ENCODE measurements at regions not wholly inside any gene's neighbourhood (a gene's known extent, or its start where the extent isn't known, plus 50 kb on each side); places are given as distances from the start of the nearest gene placed in this dataset.

DNA sequence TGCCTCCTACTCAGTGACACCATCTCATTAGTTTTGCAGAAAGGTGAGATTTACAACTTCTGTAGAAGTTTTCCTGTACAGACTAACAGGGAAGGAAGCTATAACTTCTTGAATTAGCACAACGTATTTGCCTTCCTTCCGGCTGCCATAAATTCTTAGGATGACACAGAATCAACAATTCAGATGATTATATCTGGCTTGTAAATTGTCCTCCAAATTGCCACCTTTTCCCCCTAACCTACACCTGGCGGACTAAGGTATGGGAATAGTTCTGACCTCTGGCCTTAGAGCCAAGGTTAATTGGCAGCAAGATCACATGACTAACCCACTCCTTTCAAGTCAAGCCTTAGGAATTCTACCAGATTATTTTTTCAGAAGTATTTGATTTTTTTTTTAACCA is 284.3 kb downstream of the LMO4 start:
- WGBS, 2 experiments (ENCODE audit: insufficient coverage in 2 of 2): 95% methylated on average over 2 of the region's 3 CpGs; no CpG with 5 or more reads in 1 of the 2 experiments
- no peaks in the 10 kb centered on the region for H3K36me3 ChIP-seq (ENCODE audit: control insufficient read depth, insufficient read depth, low read length)
- H3K4me3 ChIP-seq (ENCODE audit: extremely low read depth, insufficient read depth, low read length, poor library complexity, severe bottlenecking): no peak overlapping the region
- H3K9me3 ChIP-seq (ENCODE audit: control insufficient read depth, low read length): no peaks in the 10 kb centered on the region
- H3K4me1 ChIP-seq (ENCODE audit: control insufficient read depth, insufficient read depth, low read length, poor library complexity, severe bottlenecking): no peaks in the 10 kb centered on the region
- H3K27ac ChIP-seq (ENCODE audit: low read depth, low read length, severe bottlenecking): no peak overlapping the region

DNA sequence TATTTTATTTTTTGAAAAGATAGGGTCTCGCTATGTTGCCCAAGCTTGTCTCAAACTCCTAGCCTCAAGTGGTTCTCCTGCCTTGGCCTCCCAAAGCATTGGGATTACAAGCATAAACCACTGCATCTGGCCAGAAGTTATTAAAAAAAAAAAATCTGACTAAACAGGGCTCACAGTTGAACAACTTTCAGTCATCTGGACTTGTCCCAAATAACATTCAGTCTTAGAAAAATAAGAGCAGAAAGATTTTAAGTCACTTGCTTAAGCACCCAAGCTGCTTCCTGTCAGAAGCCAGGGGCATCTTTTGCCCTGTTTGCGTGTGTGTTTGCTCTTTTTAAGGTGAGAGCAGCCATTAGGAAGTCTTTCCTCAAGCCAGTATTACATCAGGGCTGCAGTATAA is 286.8 kb downstream of the LMO4 start:
- Histone ChIP-seq H3K4me1 (ENCODE audit: control insufficient read depth, insufficient read depth, low read length, poor library complexity, severe bottlenecking) (no peaks in the 10 kb centered on the region), H3K9me3 (ENCODE audit: control insufficient read depth, low read length) (no peaks in the 10 kb centered on the region), H3K27ac (ENCODE audit: low read depth, low read length, severe bottlenecking) (no peak overlapping the region), H3K4me3 (ENCODE audit: extremely low read depth, insufficient read depth, low read length, poor library complexity, severe bottlenecking) (no peak overlapping the region), H3K36me3 (ENCODE audit: control insufficient read depth, insufficient read depth, low read length) (no peaks in the 10 kb centered on the region)
- WGBS, 2 experiments (ENCODE audit: insufficient coverage in 2 of 2): 94 to 100% methylated on average over 1 to 2 of the region's 2 CpGs

DNA sequence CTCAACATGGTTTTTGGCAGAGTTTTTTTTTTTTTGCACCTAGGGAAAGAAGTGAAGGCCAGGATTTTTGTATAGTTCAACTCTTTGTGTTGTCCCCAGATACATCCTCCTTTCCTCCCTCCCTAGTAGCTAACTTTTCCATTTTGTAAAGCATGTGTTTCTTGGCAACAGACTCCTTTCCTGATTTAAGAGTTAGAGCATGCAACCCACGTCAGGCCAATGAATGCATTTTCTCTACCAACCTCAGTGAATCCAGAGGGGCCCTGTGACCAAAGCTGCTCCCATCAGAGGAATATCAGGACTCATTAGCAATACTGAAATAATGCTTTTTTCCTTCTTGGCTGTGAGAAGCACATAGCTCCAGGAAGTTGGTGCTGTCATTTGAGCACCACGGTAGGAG is 287.2 kb downstream of the LMO4 start:
- Histone ChIP-seq H3K4me3 (ENCODE audit: extremely low read depth, insufficient read depth, low read length, poor library complexity, severe bottlenecking) (no peak overlapping the region), H3K9me3 (ENCODE audit: control insufficient read depth, low read length) (no peaks in the 10 kb centered on the region), H3K36me3 (ENCODE audit: control insufficient read depth, insufficient read depth, low read length) (no peaks in the 10 kb centered on the region), H3K4me1 (ENCODE audit: control insufficient read depth, insufficient read depth, low read length, poor library complexity, severe bottlenecking) (no peaks in the 10 kb centered on the region), H3K27ac (ENCODE audit: low read depth, low read length, severe bottlenecking) (no peak overlapping the region)
- 83 to 100% methylated on average over 2 of the region's 2 CpGs for whole genome bisulfite sequencing, 2 experiments (ENCODE audit: insufficient coverage in 2 of 2)

- WGBS, 2 experiments (ENCODE audit: insufficient coverage in 2 of 2): 83% methylated on average over 1 of the region's 2 CpGs; no CpG with 5 or more reads in 1 of the 2 experiments
Observed at GRCh38 chr1:87620807-87621206, 292.1 kb downstream of the LMO4 start.

DNA sequence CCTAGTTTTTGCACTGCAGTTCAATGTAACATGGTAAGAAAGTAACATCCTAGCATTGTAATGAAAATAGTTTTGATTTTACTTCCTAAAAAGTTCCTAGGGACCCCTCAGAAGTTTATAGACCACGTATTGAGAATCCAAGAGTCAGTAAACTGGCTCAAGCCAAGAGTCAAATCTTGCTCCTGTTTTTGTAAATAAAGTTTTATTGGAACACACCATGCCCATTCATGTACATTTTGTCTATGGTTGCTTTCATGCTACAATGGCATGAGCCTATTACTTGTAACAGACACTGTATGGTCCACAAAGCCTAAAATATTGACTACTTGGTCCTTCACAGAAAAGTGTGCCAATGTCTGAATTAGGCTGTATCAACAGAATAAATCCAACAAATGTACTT is 301.0 kb downstream of the LMO4 start:
- WGBS, 2 experiments (ENCODE audit: insufficient coverage in 2 of 2): no CpG with 5 or more reads among the region's 1 CpG
- Histone ChIP-seq H3K4me3 (ENCODE audit: extremely low read depth, insufficient read depth, low read length, poor library complexity, severe bottlenecking) (no peak overlapping the region), H3K27ac (ENCODE audit: low read depth, low read length, severe bottlenecking) (no peak overlapping the region), H3K4me1 (ENCODE audit: control insufficient read depth, insufficient read depth, low read length, poor library complexity, severe bottlenecking) (no peaks in the 10 kb centered on the region), H3K9me3 (ENCODE audit: control insufficient read depth, low read length) (no peaks in the 10 kb centered on the region), H3K36me3 (ENCODE audit: control insufficient read depth, insufficient read depth, low read length) (no peaks in the 10 kb centered on the region)

More at GRCh38 chr1:87620807-87621206, 292.1 kb downstream of the LMO4 start:
- Histone ChIP-seq H3K27ac (ENCODE audit: low read depth, low read length, severe bottlenecking) (no peak overlapping the region), H3K9me3 (ENCODE audit: control insufficient read depth, low read length) (no peaks in the 10 kb centered on the region), H3K4me3 (ENCODE audit: extremely low read depth, insufficient read depth, low read length, poor library complexity, severe bottlenecking) (no peak overlapping the region), H3K4me1 (ENCODE audit: control insufficient read depth, insufficient read depth, low read length, poor library complexity, severe bottlenecking) (no peaks in the 10 kb centered on the region), H3K36me3 (ENCODE audit: control insufficient read depth, insufficient read depth, low read length) (no peaks in the 10 kb centered on the region)

DNA sequence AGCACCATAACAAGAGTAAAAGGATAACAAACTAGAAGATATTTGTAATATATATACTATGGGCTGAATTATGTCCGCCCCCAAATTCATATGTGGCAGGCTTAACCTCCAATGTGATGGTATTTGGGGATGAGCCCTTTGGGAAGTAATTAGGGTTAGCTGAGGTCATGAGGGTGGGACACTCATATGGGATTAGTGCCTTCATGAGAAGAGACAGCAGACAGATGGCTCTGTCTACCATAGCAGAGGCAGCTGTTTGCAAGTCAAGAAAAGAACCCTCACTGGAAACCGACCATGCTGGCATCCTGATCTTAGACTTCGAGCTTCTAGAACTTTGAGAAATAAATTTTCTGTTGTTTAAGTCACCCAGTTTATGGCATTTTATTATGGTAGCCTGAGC is 303.6 kb downstream of the LMO4 start:
- Histone ChIP-seq H3K4me3 (ENCODE audit: extremely low read depth, insufficient read depth, low read length, poor library complexity, severe bottlenecking) (no peak overlapping the region), H3K36me3 (ENCODE audit: control insufficient read depth, insufficient read depth, low read length) (no peaks in the 10 kb centered on the region), H3K4me1 (ENCODE audit: control insufficient read depth, insufficient read depth, low read length, poor library complexity, severe bottlenecking) (no peaks in the 10 kb centered on the region), H3K27ac (ENCODE audit: low read depth, low read length, severe bottlenecking) (no peak overlapping the region), H3K9me3 (ENCODE audit: control insufficient read depth, low read length) (peaks cover 7% of the 10 kb centered on the region)
- 95% methylated on average over 3 of the region's 3 CpGs; no CpG with 5 or more reads in 1 of the 2 experiments for WGBS, 2 experiments (ENCODE audit: insufficient coverage in 2 of 2)

DNA sequence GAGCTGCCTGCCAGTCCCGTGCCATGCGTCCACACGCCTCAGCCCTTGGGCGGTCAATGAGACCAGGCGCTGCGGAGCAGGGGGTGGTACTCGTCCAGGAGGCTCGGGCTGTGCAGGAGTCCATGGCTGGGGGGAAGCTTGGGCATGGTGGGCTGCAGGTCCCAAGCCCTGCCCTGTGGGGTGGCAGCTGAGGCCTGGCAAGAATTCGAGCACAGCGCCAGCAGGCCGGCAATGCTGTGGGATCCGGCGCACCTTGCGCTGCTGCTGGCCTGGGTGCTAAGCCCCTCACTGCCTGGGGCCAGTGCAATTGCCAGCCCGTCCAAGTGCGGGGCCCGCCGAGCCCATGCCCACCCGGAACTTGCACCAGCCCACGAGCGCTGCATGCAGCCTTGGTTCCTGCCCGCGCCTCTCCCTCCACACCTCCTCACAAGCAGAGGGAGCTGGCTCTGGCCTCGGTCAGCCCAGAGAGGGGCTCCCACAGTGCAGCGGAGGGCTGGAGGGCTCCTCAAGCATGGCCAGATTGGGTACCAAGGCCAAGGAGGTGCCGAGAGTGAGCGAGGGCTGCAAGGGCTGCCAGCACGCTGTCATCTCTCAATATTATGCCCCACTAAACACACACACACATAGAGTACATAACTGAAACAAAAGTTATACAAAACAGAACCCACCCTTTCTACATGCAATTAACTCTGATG is 307.7 kb downstream of the LMO4 start:
- WGBS, 2 experiments (ENCODE audit: insufficient coverage in 2 of 2): 93 to 98% methylated on average over 17 to 21 of the region's 28 CpGs
- Histone ChIP-seq H3K4me1 (ENCODE audit: control insufficient read depth, insufficient read depth, low read length, poor library complexity, severe bottlenecking) (no peaks in the 10 kb centered on the region), H3K4me3 (ENCODE audit: extremely low read depth, insufficient read depth, low read length, poor library complexity, severe bottlenecking) (no peak overlapping the region), H3K9me3 (ENCODE audit: control insufficient read depth, low read length) (peaks cover 7% of the 10 kb centered on the region), H3K36me3 (ENCODE audit: control insufficient read depth, insufficient read depth, low read length) (no peaks in the 10 kb centered on the region), H3K27ac (ENCODE audit: low read depth, low read length, severe bottlenecking) (no peak overlapping the region)

GRCh38 chr1:87638636-87639035 is 310.0 kb downstream of the LMO4 start:
- Histone ChIP-seq H3K4me1 (ENCODE audit: control insufficient read depth, insufficient read depth, low read length, poor library complexity, severe bottlenecking) (peaks cover 15% of the 10 kb centered on the region), H3K4me3 (ENCODE audit: extremely low read depth, insufficient read depth, low read length, poor library complexity, severe bottlenecking) (no peak overlapping the region), H3K9me3 (ENCODE audit: control insufficient read depth, low read length) (peaks cover 7% of the 10 kb centered on the region), H3K36me3 (ENCODE audit: control insufficient read depth, insufficient read depth, low read length) (no peaks in the 10 kb centered on the region), H3K27ac (ENCODE audit: low read depth, low read length, severe bottlenecking) (no peak overlapping the region)

- peaks cover under 1% of the 10 kb centered on the region for H3K9me3 ChIP-seq (ENCODE audit: control insufficient read depth, low read length)
- H3K36me3 ChIP-seq (ENCODE audit: control insufficient read depth, insufficient read depth, low read length): no peaks in the 10 kb centered on the region
- 75 to 80% methylated on average over 1 to 2 of the region's 3 CpGs for WGBS, 2 experiments (ENCODE audit: insufficient coverage in 2 of 2)
- H3K4me1 ChIP-seq (ENCODE audit: control insufficient read depth, insufficient read depth, low read length, poor library complexity, severe bottlenecking): peaks cover 32% of the 10 kb centered on the region
- H3K4me3 ChIP-seq (ENCODE audit: extremely low read depth, insufficient read depth, low read length, poor library complexity, severe bottlenecking): no peak overlapping the region
- H3K27ac ChIP-seq (ENCODE audit: low read depth, low read length, severe bottlenecking): no peak overlapping the region
Observed at GRCh38 chr1:87641996-87642395, 313.3 kb downstream of the LMO4 start.

GRCh38 chr1:87642581-87643221 is 314.0 kb downstream of the LMO4 start:
- H3K27ac ChIP-seq (ENCODE audit: low read depth, low read length, severe bottlenecking): peak overlapping the region; percentile 36
- H3K4me1 ChIP-seq (ENCODE audit: control insufficient read depth, insufficient read depth, low read length, poor library complexity, severe bottlenecking): peaks cover 32% of the 10 kb centered on the region
- H3K9me3 ChIP-seq (ENCODE audit: control insufficient read depth, low read length): no peaks in the 10 kb centered on the region
- H3K36me3 ChIP-seq (ENCODE audit: control insufficient read depth, insufficient read depth, low read length): no peaks in the 10 kb centered on the region
- H3K4me3 ChIP-seq (ENCODE audit: extremely low read depth, insufficient read depth, low read length, poor library complexity, severe bottlenecking): no peak overlapping the region
- WGBS, 2 experiments (ENCODE audit: insufficient coverage in 2 of 2): 61% methylated on average over 2 of the region's 3 CpGs; no CpG with 5 or more reads in 1 of the 2 experiments

DNA sequence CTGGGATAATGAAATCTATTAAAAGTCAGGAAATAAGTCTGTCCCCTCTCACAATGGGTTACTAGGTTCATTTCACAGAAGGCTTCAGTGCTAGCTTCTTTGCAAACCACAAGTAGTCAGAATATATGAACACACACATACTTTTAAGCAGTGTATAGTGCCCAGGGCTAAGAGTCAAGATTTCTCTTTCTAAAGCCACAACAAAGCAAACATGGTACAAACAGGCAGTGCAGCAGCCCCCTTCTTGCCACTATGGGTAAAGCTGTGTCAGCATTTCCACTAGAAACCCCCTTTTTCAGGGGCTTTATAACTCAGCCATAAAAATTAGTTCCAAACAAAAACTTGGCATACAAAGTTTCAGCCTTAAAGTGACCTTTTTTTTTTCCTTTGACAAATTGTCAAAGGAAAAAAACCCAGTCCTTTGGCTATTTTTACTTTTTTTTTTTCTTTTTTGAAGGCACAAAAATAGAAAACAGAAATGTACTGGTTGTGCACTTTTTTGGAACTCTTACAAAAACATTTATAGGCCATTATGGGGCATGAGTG is 315.4 kb downstream of the LMO4 start:
- Histone ChIP-seq H3K27ac (ENCODE audit: low read depth, low read length, severe bottlenecking) (peak overlapping the region; percentile 48), H3K4me1 (ENCODE audit: control insufficient read depth, insufficient read depth, low read length, poor library complexity, severe bottlenecking) (peaks cover 32% of the 10 kb centered on the region), H3K4me3 (ENCODE audit: extremely low read depth, insufficient read depth, low read length, poor library complexity, severe bottlenecking) (no peak overlapping the region), H3K36me3 (ENCODE audit: control insufficient read depth, insufficient read depth, low read length) (no peaks in the 10 kb centered on the region), H3K9me3 (ENCODE audit: control insufficient read depth, low read length) (no peaks in the 10 kb centered on the region)

All from mesodermal cell (in vitro differentiated cells).